HG03196 (cell line): ENCODE measurements at regions not wholly inside any gene's neighbourhood (a gene's known extent, or its start where the extent isn't known, plus 50 kb on each side); places are given as distances from the start of the nearest gene placed in this dataset.
"Not testable (repeated sequence)": the region's sequence is repeated elsewhere in the genome, so short reads cannot be mapped to it uniquely, and the experiment has no call there.

ENCODE experiments used
- ATAC-seq: cut with Tn5 transposase; IDR thresholded peaks from one replicate; pipeline ENCODE4 v1.9.1; 2021; ENCODE audit not compliant: unreplicated experiment

DNA sequence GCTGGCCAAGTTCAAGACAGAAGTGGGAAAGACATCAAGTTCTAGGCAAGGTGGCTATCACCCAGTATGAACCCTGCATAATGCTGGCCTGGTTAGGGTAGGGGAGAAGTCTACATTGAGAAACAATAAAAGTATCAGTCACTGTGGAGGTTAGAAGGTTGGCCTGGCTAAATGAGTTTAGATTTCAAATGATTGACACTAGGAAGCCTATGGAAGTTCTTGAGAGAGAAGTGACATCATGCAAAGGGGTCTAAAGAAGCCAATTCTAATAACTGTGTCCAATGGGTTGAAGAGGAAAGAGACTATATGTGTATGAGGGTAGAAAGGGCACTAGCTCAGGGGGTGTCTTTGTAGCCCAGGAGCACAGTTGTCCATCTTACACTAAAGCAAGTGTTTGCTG lies 98.5 kb upstream of the MBIP start:
- ATAC-seq: no peak

DNA sequence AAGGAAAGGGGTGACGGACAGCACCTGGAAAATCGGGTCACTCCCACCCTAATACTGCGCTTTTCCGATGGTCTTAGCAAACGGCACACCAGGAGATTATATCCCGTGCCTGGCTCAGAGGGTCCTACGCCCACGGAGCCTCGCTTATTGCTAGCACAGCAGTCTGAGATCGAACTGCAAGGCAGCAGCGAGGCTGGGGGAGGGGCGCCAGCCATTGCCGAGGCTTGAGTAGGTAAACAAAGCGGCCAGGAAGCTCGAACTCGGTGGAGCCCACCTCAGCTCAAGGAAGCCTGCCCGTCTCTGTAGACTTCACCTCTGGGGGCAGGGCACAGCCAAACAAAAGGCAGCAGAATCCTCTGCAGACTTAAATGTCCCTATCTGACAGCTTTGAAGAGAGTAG lies 91.5 kb upstream of the MBIP start:
- not testable (repeated sequence) for ATAC-seq

DNA sequence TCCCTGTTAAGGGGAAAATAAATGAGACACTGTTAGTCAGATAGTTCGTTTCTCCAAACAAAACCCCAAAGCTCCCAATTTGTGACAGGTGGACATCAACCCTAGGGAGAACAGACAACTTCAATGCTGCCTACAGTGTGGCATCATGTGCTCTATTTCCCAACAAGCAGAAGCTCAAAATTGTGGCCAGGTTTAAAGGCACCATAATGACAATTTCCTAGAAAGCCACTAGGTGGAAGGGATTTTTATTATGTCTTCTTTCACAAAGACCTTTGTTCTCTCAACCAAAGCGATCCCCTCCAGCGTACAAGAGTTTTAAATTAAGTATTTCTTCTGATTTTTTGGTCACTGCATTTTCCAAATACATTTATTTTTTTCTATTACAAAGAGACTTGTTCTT lies 88.0 kb upstream of the MBIP start:
- no peak for ATAC-seq

DNA sequence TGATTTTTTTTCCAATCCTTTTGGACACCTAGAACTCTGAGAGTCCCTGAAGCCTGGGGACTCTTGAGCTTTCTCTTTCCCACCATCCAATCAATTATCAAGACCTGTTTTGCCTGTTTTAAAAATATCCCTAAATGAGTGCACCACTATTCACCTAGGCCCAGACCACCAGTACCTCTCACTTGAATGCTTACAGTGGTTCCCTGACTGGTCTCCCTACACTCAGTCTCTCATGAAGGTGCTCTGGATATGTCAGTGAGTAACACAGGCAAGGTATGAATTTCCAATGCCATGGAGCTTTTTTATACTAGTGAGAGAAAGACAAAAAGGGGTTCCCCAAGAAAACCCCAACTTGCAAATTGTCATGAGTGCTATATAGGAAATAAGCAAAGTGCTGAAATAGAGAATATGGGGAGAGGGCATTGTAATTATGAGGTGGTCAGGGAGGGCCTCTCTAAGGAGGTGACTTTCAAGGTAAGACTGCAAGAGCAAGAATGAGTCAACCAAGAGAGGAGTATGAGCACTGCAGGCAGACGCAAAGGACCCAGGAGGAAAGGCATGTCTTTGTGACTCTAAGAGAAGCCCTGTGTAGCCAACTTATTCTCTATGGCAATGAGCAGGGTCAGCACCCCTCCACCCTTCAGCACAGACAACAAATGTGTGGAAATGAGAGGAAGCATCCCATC lies 85.3 kb upstream of the MBIP start:
- ATAC-seq: no peak

DNA sequence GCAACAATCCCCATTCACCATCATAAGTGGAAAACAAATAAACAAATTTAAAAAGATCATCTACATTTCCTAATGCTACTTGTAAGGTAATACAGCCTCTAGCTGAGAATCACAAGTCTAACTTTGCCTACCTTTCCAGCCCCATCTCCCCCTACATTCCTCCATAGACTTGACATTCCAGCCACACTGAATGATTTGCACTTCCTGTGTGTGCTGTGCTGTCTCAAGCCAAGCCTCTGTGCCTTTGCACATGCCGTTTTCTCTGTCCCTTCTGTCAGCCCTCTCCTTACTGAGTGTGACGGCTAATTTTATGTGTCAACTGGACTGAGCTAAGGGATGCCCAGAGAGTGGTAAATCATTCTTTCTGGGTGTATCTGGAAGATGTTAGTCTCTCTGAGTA lies 82.4 kb upstream of the MBIP start:
- ATAC-seq: no peak

DNA sequence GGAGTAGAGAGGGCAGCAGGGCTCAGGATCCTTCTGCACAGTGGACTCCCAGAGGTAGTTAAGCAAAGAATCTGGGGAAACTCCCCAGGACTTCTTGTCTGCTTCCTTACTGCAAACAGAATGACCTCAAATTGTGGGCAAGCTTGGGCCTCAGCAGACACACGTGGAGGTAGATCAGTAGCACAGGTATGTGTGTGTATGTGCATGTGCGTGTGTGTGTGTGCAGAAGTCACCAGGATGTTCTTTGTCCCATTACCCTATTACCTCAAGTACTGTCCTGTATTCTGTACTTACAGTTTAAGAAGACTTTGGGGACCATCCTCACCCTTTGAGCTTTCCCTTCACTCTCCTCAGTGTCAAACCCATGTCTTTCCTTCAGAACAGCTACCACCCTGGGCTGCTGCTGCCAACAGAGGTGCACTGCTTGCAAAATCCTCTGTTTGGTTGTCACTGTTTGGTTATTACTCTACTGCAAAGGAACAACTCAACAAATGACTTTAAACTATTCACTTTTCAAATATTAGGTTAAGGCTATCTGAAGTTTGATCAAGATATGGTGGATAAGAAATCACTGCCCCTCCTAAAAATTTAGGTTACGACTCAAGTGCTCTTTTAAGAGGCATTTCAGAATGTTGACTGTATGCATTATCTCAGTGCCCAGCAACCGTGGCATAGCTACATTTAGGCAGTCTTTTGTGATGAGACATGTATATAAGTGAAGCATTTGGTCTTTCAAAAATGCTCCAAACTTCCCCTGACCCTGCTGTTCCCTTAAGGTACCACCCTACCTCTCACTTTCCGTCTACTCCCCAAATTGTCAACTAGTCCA lies 78.2 kb upstream of the MBIP start:
- no peak for ATAC-seq

DNA sequence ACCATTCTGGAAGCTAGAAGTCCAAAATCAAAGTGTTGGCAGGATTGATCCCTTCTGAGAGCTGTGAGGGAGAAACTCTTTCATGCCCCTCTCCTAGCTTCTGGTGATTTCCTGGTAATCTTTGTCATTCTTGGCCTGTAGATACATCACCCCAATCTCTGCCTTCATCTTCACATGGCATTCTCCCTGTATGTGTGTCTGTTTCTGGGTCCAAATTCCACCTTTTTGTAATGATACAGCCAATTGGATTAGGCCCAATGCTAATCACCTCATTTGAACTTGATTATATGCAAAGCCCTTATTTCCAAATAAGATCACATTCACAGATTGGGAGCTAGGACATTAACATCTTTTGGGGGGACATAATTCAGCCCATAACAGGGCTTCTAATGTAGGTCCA lies 76.9 kb upstream of the MBIP start:
- no peak for ATAC-seq

DNA sequence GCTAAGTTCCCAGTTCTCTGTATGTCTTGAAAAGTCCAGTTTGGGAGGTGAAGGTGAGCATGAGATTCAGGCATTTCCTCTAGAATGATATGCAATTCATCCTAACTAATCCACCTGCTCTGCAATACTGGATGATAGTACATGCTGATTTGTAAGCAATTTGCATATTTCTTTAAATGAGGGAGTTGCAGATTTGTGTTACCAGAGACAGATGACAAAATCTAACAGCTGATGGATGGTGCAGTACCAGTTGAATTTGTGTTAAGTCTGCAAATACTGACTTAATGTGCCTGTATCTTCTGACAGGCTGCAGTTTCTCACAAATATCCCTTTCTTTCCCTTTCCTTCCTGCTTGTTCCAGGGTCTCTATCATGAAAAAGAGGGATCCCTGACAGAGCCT lies 76.4 kb upstream of the MBIP start:
- ATAC-seq: no peak

DNA sequence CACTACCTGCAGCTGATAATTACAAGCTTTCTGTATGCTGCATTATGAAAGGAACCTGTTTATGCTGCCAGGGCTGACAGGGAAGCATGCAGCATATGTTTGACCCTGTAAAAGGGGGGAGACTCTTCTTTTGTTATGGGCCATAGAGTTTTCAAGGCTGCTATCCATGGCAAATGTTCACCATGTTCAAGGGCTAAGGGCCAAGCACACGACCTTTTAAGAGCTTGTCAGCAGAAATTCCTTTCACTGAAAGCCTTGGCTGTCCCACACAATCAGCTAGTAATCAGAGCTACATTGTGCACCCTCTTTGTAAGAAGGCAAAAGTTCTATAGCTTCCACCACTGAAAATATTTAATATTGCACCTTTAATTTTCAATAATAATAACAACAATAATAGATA lies 74.2 kb upstream of the MBIP start:
- no peak for ATAC-seq

DNA sequence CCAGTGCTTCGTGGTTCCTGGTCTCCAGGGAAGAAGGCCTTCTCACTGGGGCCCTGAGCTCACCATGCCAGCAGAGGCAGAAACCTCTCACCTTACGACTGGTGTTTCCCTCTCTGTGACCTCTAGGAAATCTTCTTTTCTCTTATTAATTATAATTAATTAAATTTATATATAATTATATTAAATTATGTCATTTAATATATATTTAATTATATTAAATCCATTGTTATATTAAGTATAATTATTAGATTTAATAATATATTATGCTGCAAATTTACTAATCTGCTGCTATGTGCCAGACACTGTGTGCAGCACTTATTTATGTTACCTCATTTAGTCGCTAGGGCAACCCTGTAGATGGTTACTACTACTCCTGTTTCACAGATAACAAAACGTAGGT lies 70.3 kb upstream of the MBIP start:
- no peak for ATAC-seq

DNA sequence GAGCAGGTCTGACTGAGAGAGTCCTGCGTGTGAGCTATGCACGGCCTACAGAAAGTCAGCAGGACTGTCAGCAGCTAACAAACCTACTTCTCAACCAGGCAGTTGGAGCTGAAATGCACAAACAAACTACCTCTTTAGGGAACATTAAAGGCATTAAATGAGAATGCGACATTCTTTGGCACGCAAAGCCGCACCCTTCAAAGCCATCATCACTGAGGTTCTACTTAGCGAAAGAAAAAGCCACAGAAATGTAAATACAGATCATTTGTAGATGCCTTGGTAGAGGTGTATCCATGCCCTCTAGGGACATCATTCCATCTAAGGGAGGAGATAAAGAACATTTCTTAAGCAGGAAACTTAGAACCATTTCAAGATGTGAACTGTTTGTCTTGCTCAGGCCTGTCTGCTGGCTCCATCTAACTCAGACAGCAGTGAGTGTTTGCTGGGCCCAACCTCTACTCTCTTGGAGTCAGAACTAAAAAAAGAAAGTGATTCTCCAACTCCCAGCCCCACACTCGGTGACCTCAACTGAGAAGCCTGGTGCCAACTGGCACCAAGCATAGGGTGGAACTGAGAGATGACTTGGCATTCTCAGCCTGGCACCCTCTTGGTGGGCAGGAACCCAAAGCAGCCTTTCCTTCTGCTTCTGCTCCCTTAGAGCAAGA lies 63.5 kb upstream of the MBIP start:
- ATAC-seq: no peak

DNA sequence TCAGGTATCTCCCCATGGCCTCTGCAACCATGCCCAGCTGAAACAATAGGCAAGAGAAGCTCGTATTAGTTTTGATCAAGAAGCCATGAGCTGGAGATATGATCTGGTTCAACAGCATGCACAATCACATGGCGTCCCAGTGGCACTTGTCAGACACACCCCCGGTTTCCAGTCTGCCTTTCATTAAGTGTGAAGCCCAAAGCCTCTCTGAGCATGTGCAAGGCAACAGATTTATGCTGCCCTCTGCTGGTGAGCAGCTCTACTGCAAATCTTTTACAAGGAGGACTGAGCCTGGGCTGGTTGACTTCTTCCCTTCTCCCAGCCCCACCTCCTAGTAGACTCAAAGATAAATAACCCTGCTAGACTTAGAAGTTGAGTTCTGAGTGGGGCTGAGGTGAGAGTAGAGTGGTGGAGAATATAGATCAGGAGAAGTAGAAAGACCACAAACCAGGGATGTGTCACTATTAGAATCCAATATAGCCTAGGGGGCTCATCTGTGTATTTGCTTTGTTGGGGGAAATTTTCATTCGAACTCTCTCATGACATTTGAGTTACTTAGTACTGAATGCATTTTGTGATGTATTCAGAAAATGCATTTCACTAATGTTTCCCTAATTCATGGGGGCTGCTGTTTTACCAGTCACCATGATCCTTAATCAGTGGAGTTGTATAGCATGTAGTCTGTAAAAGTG lies 53.7 kb upstream of the MBIP start:
- ATAC-seq: peak; percentile 83
